ENCODE measurements at regions not wholly inside any gene's neighbourhood (a gene's known extent, or its start where the extent isn't known, plus 50 kb on each side); places are given as distances from the start of the nearest gene placed in this dataset.

- Histone ChIP-seq H3K4me1 (no peaks in the 10 kb centered on the region), H3K36me3 (no peaks in the 10 kb centered on the region), H3K27me3 (no peaks in the 10 kb centered on the region), H3K27ac (no peak overlapping the region), H3K4me3 (no peak overlapping the region), H3K9me3 (no peaks in the 10 kb centered on the region)
- DNase-seq (no peak), ATAC-seq (no peak)
- intact Hi-C loops (cut with DNase I; ENCODE audit: low total_unique reads) (no loop called here), in situ Hi-C loops (cut with MboI; ENCODE audit: low sequenced_read_pairs in 4 of 4) (no loop called here)
- no peak for TF ChIP-seq CTCF (IDR thresholded peaks at IDR 0.05 in 4 of 5, conservative IDR thresholded peaks at IDR 0.05 in 1 of 5)
- no peak for TF ChIP-seq POLR2A (IDR thresholded peaks at IDR 0.05)
Observed at GRCh38 chr2:187748958-187749357, 194.7 kb upstream of the TFPI start.

GRCh38 chr2:187749804-187750431, 195.7 kb upstream of the TFPI start:
- Histone ChIP-seq H3K36me3 (no peaks in the 10 kb centered on the region), H3K27ac (no peak overlapping the region), H3K4me3 (no peak overlapping the region), H3K4me1 (no peaks in the 10 kb centered on the region), H3K9me3 (no peaks in the 10 kb centered on the region), H3K27me3 (no peaks in the 10 kb centered on the region)
- in situ Hi-C loops (cut with MboI; ENCODE audit: low sequenced_read_pairs in 4 of 4) (no loop called here), intact Hi-C loops (cut with DNase I; ENCODE audit: low total_unique reads) (no loop called here)
- DNase-seq (no peak), ATAC-seq (no peak)
- TF ChIP-seq CTCF (IDR thresholded peaks at IDR 0.05 in 4 of 5, conservative IDR thresholded peaks at IDR 0.05 in 1 of 5) (no peak), POLR2A (IDR thresholded peaks at IDR 0.05) (no peak)

GRCh38 chr2:187768995-187769394, 214.8 kb upstream of the TFPI start:
- DNase-seq, result no peak
- no peaks in the 10 kb centered on the region for H3K4me1 ChIP-seq
- TF ChIP-seq CTCF (IDR thresholded peaks at IDR 0.05 in 4 of 5, conservative IDR thresholded peaks at IDR 0.05 in 1 of 5) (no peak), POLR2A (IDR thresholded peaks at IDR 0.05) (no peak)
- intact Hi-C loops (cut with DNase I; ENCODE audit: low total_unique reads), result no loop called here
- no peaks in the 10 kb centered on the region for H3K9me3 ChIP-seq
- no peak for ATAC-seq
- in situ Hi-C loops (cut with MboI; ENCODE audit: low sequenced_read_pairs in 4 of 4), result no loop called here
- no peak overlapping the region for H3K4me3 ChIP-seq
- H3K27ac ChIP-seq, result no peak overlapping the region
- no peaks in the 10 kb centered on the region for H3K27me3 ChIP-seq
- H3K36me3 ChIP-seq, result no peaks in the 10 kb centered on the region

- in situ Hi-C loops (cut with MboI; ENCODE audit: low sequenced_read_pairs in 4 of 4), result no loop called here
- ATAC-seq (no peak), DNase-seq (no peak)
Observed at GRCh38 chr2:187769437-187769836, 215.2 kb upstream of the TFPI start.

GRCh38 chr2:187774551-187775071, 220.4 kb upstream of the TFPI start:
- in situ Hi-C loops (cut with MboI; ENCODE audit: low sequenced_read_pairs in 4 of 4), result no loop called here
- ATAC-seq (no peak), DNase-seq (no peak)
- intact Hi-C loops (cut with DNase I; ENCODE audit: low total_unique reads), result no loop called here
- Histone ChIP-seq H3K4me3 (no peak overlapping the region), H3K27ac (no peak overlapping the region), H3K4me1 (no peaks in the 10 kb centered on the region), H3K9me3 (no peaks in the 10 kb centered on the region), H3K27me3 (no peaks in the 10 kb centered on the region), H3K36me3 (no peaks in the 10 kb centered on the region)
- TF ChIP-seq CTCF (IDR thresholded peaks at IDR 0.05 in 4 of 5, conservative IDR thresholded peaks at IDR 0.05 in 1 of 5), result no peak
- no peak for TF ChIP-seq POLR2A (IDR thresholded peaks at IDR 0.05)

More at GRCh38 chr2:187769437-187769836, 215.2 kb upstream of the TFPI start:
- intact Hi-C loops (cut with DNase I; ENCODE audit: low total_unique reads), result no loop called here
- Histone ChIP-seq H3K4me1 (no peaks in the 10 kb centered on the region), H3K27ac (no peak overlapping the region), H3K27me3 (no peaks in the 10 kb centered on the region), H3K9me3 (no peaks in the 10 kb centered on the region), H3K36me3 (no peaks in the 10 kb centered on the region), H3K4me3 (no peak overlapping the region)
- no peak for TF ChIP-seq POLR2A (IDR thresholded peaks at IDR 0.05)

Data from gastrocnemius medialis (tissue), 4 donors.